Activated naive CD4-positive, alpha-beta T cell treated with anti-CD3 and anti-CD28 coated beads, Interleukin-2, amount 50 U/mL, for 24 hours (primary cell): ENCODE measurements at regions not wholly inside any gene's neighbourhood (a gene's known extent, or its start where the extent isn't known, plus 50 kb on each side); places are given as distances from the start of the nearest gene placed in this dataset.
"Not testable (repeated sequence)": the region's sequence is repeated elsewhere in the genome, so short reads cannot be mapped to it uniquely, and the experiment has no call there.

ENCODE experiments used
- H3K27ac Mint-ChIP-seq: one replicate; pipeline ENCODE4 v1.8.0; 2021; ENCODE audit warnings: mild to moderate bottlenecking, mixed read lengths
- H3K27me3 Mint-ChIP-seq: one replicate; pipeline ENCODE4 v1.8.0; 2021; ENCODE audit warnings: mixed read lengths
- H3K36me3 Mint-ChIP-seq: one replicate; pipeline ENCODE4 v1.8.0; 2021; ENCODE audit warnings: mixed read lengths
- H3K4me1 Mint-ChIP-seq: one replicate; pipeline ENCODE4 v1.8.0; 2021; ENCODE audit warnings: mixed read lengths
- H3K4me3 Mint-ChIP-seq: one replicate; pipeline ENCODE4 v1.8.0; 2021; ENCODE audit warnings: mild to moderate bottlenecking, mixed read lengths
- H3K9me3 Mint-ChIP-seq: one replicate; pipeline ENCODE4 v1.8.0; 2021; ENCODE audit warnings: mixed read lengths

DNA sequence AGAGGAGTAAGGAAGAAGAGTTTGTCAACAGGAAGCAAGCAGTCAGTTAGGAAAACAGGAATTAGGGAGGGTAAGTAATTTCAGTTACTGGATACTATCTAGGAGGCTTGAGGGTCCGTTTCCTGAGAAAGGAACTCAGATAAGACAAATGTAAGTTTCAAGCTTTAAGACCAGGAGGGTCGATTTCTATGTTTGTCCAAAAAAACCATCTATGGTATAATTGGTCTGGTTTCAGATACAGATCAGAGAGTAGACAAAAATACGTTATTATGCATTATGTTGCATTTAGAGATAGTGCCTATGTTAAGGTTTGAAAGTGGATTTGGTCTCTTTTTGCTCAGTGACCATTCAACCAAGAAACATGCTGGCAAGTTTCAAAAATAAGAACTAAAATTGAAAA is 789.6 kb upstream of the PCDH20 start:
- no peaks in the 10 kb centered on the region for H3K36me3 Mint-ChIP-seq
- no peak overlapping the region for H3K4me3 Mint-ChIP-seq
- H3K9me3 Mint-ChIP-seq: peaks cover 16% of the 10 kb centered on the region
- H3K27me3 Mint-ChIP-seq: no peaks in the 10 kb centered on the region
- no peak overlapping the region for H3K27ac Mint-ChIP-seq
- no peaks in the 10 kb centered on the region for H3K4me1 Mint-ChIP-seq

- H3K36me3 Mint-ChIP-seq: no peaks in the 10 kb centered on the region
- peaks cover 4% of the 10 kb centered on the region for H3K9me3 Mint-ChIP-seq
- H3K4me3 Mint-ChIP-seq: no peak overlapping the region
- no peaks in the 10 kb centered on the region for H3K27me3 Mint-ChIP-seq
- H3K4me1 Mint-ChIP-seq: no peaks in the 10 kb centered on the region
- H3K27ac Mint-ChIP-seq: no peak overlapping the region
Observed at GRCh38 chr13:62194371-62194770, 778.7 kb upstream of the PCDH20 start.

GRCh38 chr13:62193919-62194318 is 778.3 kb upstream of the PCDH20 start:
- Mint-ChIP-seq H3K9me3 (peaks cover 4% of the 10 kb centered on the region), H3K4me3 (no peak overlapping the region), H3K4me1 (no peaks in the 10 kb centered on the region), H3K27me3 (no peaks in the 10 kb centered on the region), H3K36me3 (no peaks in the 10 kb centered on the region), H3K27ac (no peak overlapping the region)

- Mint-ChIP-seq H3K9me3 (no peaks in the 10 kb centered on the region), H3K27me3 (no peaks in the 10 kb centered on the region), H3K4me1 (no peaks in the 10 kb centered on the region), H3K27ac (no peak overlapping the region), H3K36me3 (no peaks in the 10 kb centered on the region), H3K4me3 (no peak overlapping the region)
Observed at GRCh38 chr13:62185631-62186255, 770.1 kb upstream of the PCDH20 start.

- no peaks in the 10 kb centered on the region for H3K36me3 Mint-ChIP-seq
- no peaks in the 10 kb centered on the region for H3K27me3 Mint-ChIP-seq
- no peaks in the 10 kb centered on the region for H3K4me1 Mint-ChIP-seq
- no peak overlapping the region for H3K4me3 Mint-ChIP-seq
- H3K27ac Mint-ChIP-seq: no peak overlapping the region
- no peaks in the 10 kb centered on the region for H3K9me3 Mint-ChIP-seq
Observed at GRCh38 chr13:62176051-62176450, 760.4 kb upstream of the PCDH20 start.

- H3K27me3 Mint-ChIP-seq: no peaks in the 10 kb centered on the region
- no peaks in the 10 kb centered on the region for H3K36me3 Mint-ChIP-seq
- no peaks in the 10 kb centered on the region for H3K4me1 Mint-ChIP-seq
- no peak overlapping the region for H3K27ac Mint-ChIP-seq
- no peaks in the 10 kb centered on the region for H3K9me3 Mint-ChIP-seq
- H3K4me3 Mint-ChIP-seq: no peak overlapping the region
Observed at GRCh38 chr13:62173958-62174357, 758.3 kb upstream of the PCDH20 start.

DNA sequence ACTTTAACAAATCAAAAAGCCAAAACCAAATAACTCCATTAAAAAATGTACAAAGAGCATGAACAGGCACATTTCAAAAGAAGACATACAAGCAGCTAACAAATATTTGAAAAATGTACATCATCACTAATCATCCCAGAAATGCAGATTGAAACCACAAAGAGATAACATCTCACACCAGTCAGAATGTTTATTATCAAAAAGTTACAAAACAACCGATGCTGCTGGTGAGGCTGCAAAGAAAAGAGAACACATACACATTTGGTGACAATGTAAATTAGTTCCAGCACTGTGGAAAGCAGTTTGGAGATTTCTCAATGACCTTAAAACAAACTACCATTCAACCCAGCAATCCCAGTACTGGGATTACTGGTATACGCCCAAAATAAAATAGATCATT is 756.0 kb upstream of the PCDH20 start:
- no peaks in the 10 kb centered on the region for H3K27me3 Mint-ChIP-seq
- no peak overlapping the region for H3K27ac Mint-ChIP-seq
- no peaks in the 10 kb centered on the region for H3K9me3 Mint-ChIP-seq
- H3K4me3 Mint-ChIP-seq: no peak overlapping the region
- no peaks in the 10 kb centered on the region for H3K4me1 Mint-ChIP-seq
- no peaks in the 10 kb centered on the region for H3K36me3 Mint-ChIP-seq

- Mint-ChIP-seq H3K9me3 (no peaks in the 10 kb centered on the region), H3K27me3 (no peaks in the 10 kb centered on the region), H3K36me3 (no peaks in the 10 kb centered on the region), H3K27ac (no peak overlapping the region), H3K4me3 (no peak overlapping the region), H3K4me1 (no peaks in the 10 kb centered on the region)
Observed at GRCh38 chr13:62168891-62169290, 753.2 kb upstream of the PCDH20 start.

GRCh38 chr13:62167650-62168172 is 752.1 kb upstream of the PCDH20 start:
- Mint-ChIP-seq H3K27ac (no peak overlapping the region), H3K27me3 (no peaks in the 10 kb centered on the region), H3K4me3 (no peak overlapping the region), H3K36me3 (no peaks in the 10 kb centered on the region), H3K9me3 (no peaks in the 10 kb centered on the region), H3K4me1 (no peaks in the 10 kb centered on the region)

DNA sequence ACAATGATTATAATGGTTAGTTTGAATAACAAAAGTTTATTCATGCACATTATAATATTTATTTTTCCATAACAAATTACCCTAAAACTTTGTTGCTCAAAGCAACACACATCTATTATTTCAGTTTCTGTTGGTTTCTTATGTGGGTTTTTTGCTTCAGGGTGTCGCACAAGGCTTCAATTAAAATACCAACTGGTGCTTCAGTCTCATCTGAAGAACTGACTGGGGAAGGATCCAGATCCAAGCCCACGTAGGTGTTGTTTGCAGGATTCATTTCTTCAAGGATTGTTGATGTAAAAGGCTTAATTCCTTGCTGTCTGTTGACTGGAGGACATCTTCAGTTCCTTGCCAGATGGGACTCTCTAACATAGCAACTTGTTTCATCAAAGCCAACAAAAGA is 747.2 kb upstream of the PCDH20 start:
- Mint-ChIP-seq H3K4me1 (no peaks in the 10 kb centered on the region), H3K36me3 (no peaks in the 10 kb centered on the region), H3K4me3 (no peak overlapping the region), H3K9me3 (peaks cover 11% of the 10 kb centered on the region), H3K27ac (no peak overlapping the region), H3K27me3 (no peaks in the 10 kb centered on the region)

DNA sequence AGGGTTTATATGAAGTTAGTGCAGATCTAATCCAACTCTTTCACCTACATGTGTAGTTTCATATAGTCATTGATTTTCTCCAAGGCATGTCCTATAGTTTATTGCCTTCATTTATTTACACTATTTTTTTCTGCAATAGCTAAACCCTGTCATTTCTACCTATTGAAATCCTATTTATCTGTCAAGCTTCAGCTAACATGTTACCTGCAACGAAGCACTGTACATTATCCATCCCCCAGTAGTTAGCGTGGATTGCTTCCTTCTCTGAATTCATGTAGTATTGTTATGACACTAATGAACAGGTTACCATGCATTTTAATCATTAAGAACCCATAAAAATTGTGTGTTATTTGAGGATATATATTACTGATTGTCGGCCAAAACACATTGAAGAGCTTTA is 742.9 kb upstream of the PCDH20 start:
- H3K36me3 Mint-ChIP-seq: no peaks in the 10 kb centered on the region
- H3K4me1 Mint-ChIP-seq: no peaks in the 10 kb centered on the region
- peaks cover 18% of the 10 kb centered on the region for H3K9me3 Mint-ChIP-seq
- H3K4me3 Mint-ChIP-seq: no peak overlapping the region
- H3K27me3 Mint-ChIP-seq: no peaks in the 10 kb centered on the region
- no peak overlapping the region for H3K27ac Mint-ChIP-seq

DNA sequence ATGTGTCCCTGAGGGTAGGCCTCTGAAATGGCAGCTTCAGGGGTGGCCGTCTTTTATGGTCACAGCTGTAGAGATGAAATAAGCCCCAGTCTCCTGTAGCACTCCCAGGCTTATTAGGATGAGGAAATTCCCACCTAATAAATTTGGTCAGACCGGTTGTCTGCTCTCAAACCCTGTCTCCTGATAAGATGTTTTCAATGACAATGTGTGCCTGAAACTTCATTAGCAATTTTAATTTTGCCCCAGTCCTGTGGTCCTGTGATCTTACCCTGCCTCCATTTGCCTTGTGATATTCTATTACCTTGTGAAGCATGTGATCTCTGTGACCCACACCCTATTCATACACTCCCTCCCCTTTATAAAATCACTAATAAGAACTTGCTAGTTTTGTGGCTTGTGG is 736.1 kb upstream of the PCDH20 start:
- H3K36me3 Mint-ChIP-seq, H3K9me3 Mint-ChIP-seq, H3K27me3 Mint-ChIP-seq, H3K4me1 Mint-ChIP-seq, H3K4me3 Mint-ChIP-seq, H3K27ac Mint-ChIP-seq: not testable (repeated sequence)

- Mint-ChIP-seq H3K4me3 (no peak overlapping the region), H3K36me3 (no peaks in the 10 kb centered on the region), H3K27me3 (no peaks in the 10 kb centered on the region), H3K27ac (no peak overlapping the region), H3K9me3 (peaks cover 10% of the 10 kb centered on the region), H3K4me1 (no peaks in the 10 kb centered on the region)
Observed at GRCh38 chr13:62142048-62142447, 726.4 kb upstream of the PCDH20 start.

DNA sequence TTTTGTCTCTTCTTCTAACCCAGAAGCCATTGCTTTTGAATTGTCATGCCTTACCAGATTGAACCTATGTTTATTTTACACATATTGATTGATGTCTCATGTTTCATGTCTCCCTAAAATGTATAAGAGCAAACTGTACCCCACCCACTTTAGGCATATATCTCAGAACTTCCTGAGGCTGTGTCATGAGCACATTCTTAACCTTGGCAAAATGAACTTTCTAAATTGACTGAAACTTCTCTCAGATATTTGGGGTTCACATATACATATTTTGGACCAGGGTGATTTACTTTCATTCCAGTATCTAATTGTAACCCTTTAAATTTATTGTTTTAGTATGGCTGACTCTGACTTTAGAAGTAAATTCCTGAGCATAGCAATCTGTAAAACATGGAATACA is 723.9 kb upstream of the PCDH20 start:
- Mint-ChIP-seq H3K36me3 (no peaks in the 10 kb centered on the region), H3K27ac (no peak overlapping the region), H3K4me3 (no peak overlapping the region), H3K27me3 (no peaks in the 10 kb centered on the region), H3K4me1 (no peaks in the 10 kb centered on the region), H3K9me3 (peaks cover 5% of the 10 kb centered on the region)

- Mint-ChIP-seq H3K4me1 (no peaks in the 10 kb centered on the region), H3K27me3 (no peaks in the 10 kb centered on the region), H3K27ac (no peak overlapping the region), H3K9me3 (no peaks in the 10 kb centered on the region), H3K36me3 (no peaks in the 10 kb centered on the region), H3K4me3 (no peak overlapping the region)
Observed at GRCh38 chr13:62137629-62138405, 722.2 kb upstream of the PCDH20 start.

GRCh38 chr13:62131604-62132003 is 716.0 kb upstream of the PCDH20 start:
- Mint-ChIP-seq H3K9me3 (peaks cover 6% of the 10 kb centered on the region), H3K27ac (no peak overlapping the region), H3K4me3 (no peak overlapping the region), H3K27me3 (no peaks in the 10 kb centered on the region), H3K36me3 (no peaks in the 10 kb centered on the region), H3K4me1 (no peaks in the 10 kb centered on the region)
